WTC11 (cell line): ENCODE measurements at regions not wholly inside any gene's neighbourhood (a gene's known extent, or its start where the extent isn't known, plus 50 kb on each side); places are given as distances from the start of the nearest gene placed in this dataset.

Experiments used
- ATAC-seq: fragments of 200-7000 bp; cut with Tn5 transposase; 2 replicates; pipeline ENCODE4 v1.10.0; 2021; ENCODE audit warnings: mild to moderate bottlenecking, moderate library complexity
- CTCF ChIA-PET: fragments of 300-600 bp; sonication (Branson Sonifier 250); formaldehyde crosslinking; loops from one replicate; lab custom pipeline; 2021; ENCODE audit warnings: antibody characterized with exemption; lab: Charles Lee
- POLR2A ChIA-PET: fragments of 350-600 bp; sonication (Branson Sonifier 250); formaldehyde crosslinking; loops from one replicate; lab custom pipeline; 2021; ENCODE audit warnings: antibody characterized with exemption; lab: Charles Lee
- DNase-seq: peaks from one replicate; pipeline ENCODE4 v3.0.0; 2021; ENCODE audit warnings: low spot score
- H3K27ac Mint-ChIP-seq: 2 replicates; pipeline ENCODE4 v1.8.0; 2021; ENCODE audit warnings: mixed read lengths
- H3K27me3 Mint-ChIP-seq: 2 replicates; pipeline ENCODE4 v1.8.0; 2021; ENCODE audit warnings: low read depth, mild to moderate bottlenecking, moderate library complexity, mixed read lengths
- H3K36me3 Mint-ChIP-seq: 2 replicates; pipeline ENCODE4 v1.8.0; 2021; ENCODE audit warnings: mixed read lengths
- H3K4me1 Mint-ChIP-seq: 2 replicates; pipeline ENCODE4 v1.8.0; 2022; ENCODE audit warnings: mixed read lengths
- H3K4me3 Mint-ChIP-seq: 2 replicates; pipeline ENCODE4 v1.8.0; 2021; ENCODE audit warnings: mild to moderate bottlenecking, moderate library complexity, mixed read lengths
- H3K9me3 Mint-ChIP-seq: 2 replicates; pipeline ENCODE4 v1.8.0; 2021; ENCODE audit warnings: mixed read lengths
- ATF3 ChIP-seq: sonication (generic); formaldehyde crosslinking; conservative IDR thresholded peaks from 2 replicates; pipeline ENCODE4 v1.8.1; 2022; ENCODE audit warnings: mild to moderate bottlenecking, missing genetic modification reagents
- CREB1 ChIP-seq: sonication (generic); formaldehyde crosslinking; IDR thresholded peaks from 2 replicates; pipeline ENCODE4 v1.8.0; 2023; ENCODE audit warnings: mild to moderate bottlenecking, missing genetic modification reagents
- FOXJ3 ChIP-seq: sonication (generic); formaldehyde crosslinking; IDR thresholded peaks from 2 replicates; pipeline ENCODE4 v1.9.0; 2021; ENCODE audit warnings: missing genetic modification reagents, mild to moderate bottlenecking, borderline replicate concordance
- FOXP1 ChIP-seq: sonication (generic); formaldehyde crosslinking; IDR thresholded peaks from 2 replicates; pipeline ENCODE4 v1.8.0; 2022; ENCODE audit warnings: missing genetic modification reagents, mild to moderate bottlenecking, moderate library complexity, borderline replicate concordance
- GABPB1 ChIP-seq: sonication (generic); formaldehyde crosslinking; IDR thresholded peaks from 2 replicates; pipeline ENCODE4 v1.8.1; 2023; ENCODE audit warnings: mild to moderate bottlenecking, missing genetic modification reagents
- KAT7 ChIP-seq: sonication (generic); formaldehyde crosslinking; IDR thresholded peaks from 2 replicates; pipeline ENCODE4 v1.8.1; 2023; ENCODE audit warnings: missing genetic modification reagents, mild to moderate bottlenecking, borderline replicate concordance
- STAT6 ChIP-seq: sonication (generic); formaldehyde crosslinking; conservative IDR thresholded peaks from 2 replicates; pipeline ENCODE4 v1.8.1; 2023; ENCODE audit warnings: mild to moderate bottlenecking, low read depth, missing genetic modification reagents, moderate library complexity
- ZBTB21 ChIP-seq: sonication (generic); formaldehyde crosslinking; IDR thresholded peaks from 2 replicates; pipeline ENCODE4 v1.8.1; 2023; ENCODE audit warnings: mild to moderate bottlenecking, missing genetic modification reagents, borderline replicate concordance
- ZNF423 ChIP-seq: fragments of 250-450 bp; sonication (Bioruptor Pico); IDR thresholded peaks from 2 replicates; pipeline ENCODE4 v2.1.2; 2022; ENCODE audit warnings: mild to moderate bottlenecking, moderate library complexity
- TF ChIP-seq, protein P1 (sequence below): sonication (generic); formaldehyde crosslinking; IDR thresholded peaks from 2 replicates; pipeline ENCODE4 v1.8.1; 2023; ENCODE audit warnings: mild to moderate bottlenecking, missing genetic modification reagents
- TF ChIP-seq, protein P2 (sequence below): fragments of 250-450 bp; sonication (Bioruptor Pico); conservative IDR thresholded peaks from 2 replicates; pipeline ENCODE4 v1.9.0; 2021; ENCODE audit warnings: mild to moderate bottlenecking
- TF ChIP-seq, protein P3 (sequence below): fragments of 250-450 bp; sonication (Bioruptor Pico); IDR thresholded peaks from 2 replicates; pipeline ENCODE4 v2.1.2; 2022; ENCODE audit warnings: mild to moderate bottlenecking, moderate library complexity
- TF ChIP-seq, protein P4 (sequence below): sonication (generic); formaldehyde crosslinking; IDR thresholded peaks from 2 replicates; pipeline ENCODE4 v1.8.0; 2022; ENCODE audit warnings: mild to moderate bottlenecking, missing genetic modification reagents
- TF ChIP-seq, protein P5 (sequence below): sonication (generic); formaldehyde crosslinking; IDR thresholded peaks from 2 replicates; pipeline ENCODE4 v1.8.1; 2022; ENCODE audit warnings: low read depth, missing genetic modification reagents, borderline replicate concordance
- TF ChIP-seq, protein P6 (sequence below): fragments of 250-450 bp; sonication (Bioruptor Pico); IDR thresholded peaks from 2 replicates; pipeline ENCODE4 v1.9.0; 2021; ENCODE audit warnings: mild to moderate bottlenecking, borderline replicate concordance

GRCh38 chr5:154544646-154545045 is 66.6 kb upstream of the HAND1 start (continued):
- TF ChIP-seq, protein P1, sequence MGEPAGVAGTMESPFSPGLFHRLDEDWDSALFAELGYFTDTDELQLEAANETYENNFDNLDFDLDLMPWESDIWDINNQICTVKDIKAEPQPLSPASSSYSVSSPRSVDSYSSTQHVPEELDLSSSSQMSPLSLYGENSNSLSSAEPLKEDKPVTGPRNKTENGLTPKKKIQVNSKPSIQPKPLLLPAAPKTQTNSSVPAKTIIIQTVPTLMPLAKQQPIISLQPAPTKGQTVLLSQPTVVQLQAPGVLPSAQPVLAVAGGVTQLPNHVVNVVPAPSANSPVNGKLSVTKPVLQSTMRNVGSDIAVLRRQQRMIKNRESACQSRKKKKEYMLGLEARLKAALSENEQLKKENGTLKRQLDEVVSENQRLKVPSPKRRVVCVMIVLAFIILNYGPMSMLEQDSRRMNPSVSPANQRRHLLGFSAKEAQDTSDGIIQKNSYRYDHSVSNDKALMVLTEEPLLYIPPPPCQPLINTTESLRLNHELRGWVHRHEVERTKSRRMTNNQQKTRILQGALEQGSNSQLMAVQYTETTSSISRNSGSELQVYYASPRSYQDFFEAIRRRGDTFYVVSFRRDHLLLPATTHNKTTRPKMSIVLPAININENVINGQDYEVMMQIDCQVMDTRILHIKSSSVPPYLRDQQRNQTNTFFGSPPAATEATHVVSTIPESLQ (CRISPR knock-in tag), result no peak
- TF ChIP-seq, protein P2, sequence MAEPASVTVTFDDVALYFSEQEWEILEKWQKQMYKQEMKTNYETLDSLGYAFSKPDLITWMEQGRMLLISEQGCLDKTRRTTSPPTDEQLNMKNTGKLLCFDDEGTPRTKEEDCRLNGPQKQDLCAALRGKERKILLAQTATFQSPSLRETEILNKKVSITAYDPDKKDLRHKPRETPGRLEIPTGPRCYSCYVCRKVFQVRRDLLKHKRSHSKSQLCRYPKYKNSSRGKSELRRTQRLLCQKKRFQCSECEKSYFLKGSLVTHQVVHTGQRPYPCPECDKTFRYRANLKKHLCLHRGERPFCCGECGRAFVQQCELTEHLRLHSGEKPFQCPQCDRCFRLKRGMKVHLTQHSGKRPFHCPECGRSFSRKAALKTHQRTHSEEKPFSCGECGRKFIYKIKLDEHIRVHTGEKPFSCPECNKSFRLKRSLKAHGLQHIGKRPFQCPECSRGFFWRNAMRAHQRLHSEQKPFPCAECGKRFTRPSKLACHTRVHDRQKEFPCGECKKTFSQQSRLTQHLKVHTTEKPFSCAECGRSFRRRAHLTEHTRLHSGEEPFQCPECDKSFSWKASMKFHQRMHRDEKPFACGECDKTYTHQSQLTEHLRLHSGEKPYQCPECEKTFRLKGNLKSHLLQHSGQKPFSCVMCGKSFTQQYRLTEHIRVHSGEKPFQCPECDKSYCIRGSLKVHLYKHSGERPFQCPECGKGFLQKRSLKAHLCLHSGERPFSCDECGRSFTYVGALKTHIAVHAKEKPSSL, result no peak
- TF ChIP-seq FOXP1 (CRISPR knock-in tag) (no peak), ZNF423 (CRISPR knock-in tag) (no peak), GABPB1 (CRISPR knock-in tag) (no peak)
- TF ChIP-seq, protein P3, sequence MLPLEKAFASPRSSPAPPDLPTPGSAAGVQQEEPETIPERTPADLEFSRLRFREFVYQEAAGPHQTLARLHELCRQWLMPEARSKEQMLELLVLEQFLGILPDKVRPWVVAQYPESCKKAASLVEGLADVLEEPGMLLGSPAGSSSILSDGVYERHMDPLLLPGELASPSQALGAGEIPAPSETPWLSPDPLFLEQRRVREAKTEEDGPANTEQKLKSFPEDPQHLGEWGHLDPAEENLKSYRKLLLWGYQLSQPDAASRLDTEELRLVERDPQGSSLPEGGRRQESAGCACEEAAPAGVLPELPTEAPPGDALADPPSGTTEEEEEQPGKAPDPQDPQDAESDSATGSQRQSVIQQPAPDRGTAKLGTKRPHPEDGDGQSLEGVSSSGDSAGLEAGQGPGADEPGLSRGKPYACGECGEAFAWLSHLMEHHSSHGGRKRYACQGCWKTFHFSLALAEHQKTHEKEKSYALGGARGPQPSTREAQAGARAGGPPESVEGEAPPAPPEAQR (CRISPR knock-in tag), result no peak
- TF ChIP-seq, protein P4, sequence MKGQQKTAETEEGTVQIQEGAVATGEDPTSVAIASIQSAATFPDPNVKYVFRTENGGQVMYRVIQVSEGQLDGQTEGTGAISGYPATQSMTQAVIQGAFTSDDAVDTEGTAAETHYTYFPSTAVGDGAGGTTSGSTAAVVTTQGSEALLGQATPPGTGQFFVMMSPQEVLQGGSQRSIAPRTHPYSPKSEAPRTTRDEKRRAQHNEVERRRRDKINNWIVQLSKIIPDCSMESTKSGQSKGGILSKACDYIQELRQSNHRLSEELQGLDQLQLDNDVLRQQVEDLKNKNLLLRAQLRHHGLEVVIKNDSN (CRISPR knock-in tag), result no peak
- TF ChIP-seq, protein P5, sequence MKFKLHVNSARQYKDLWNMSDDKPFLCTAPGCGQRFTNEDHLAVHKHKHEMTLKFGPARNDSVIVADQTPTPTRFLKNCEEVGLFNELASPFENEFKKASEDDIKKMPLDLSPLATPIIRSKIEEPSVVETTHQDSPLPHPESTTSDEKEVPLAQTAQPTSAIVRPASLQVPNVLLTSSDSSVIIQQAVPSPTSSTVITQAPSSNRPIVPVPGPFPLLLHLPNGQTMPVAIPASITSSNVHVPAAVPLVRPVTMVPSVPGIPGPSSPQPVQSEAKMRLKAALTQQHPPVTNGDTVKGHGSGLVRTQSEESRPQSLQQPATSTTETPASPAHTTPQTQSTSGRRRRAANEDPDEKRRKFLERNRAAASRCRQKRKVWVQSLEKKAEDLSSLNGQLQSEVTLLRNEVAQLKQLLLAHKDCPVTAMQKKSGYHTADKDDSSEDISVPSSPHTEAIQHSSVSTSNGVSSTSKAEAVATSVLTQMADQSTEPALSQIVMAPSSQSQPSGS (CRISPR knock-in tag), result no peak

DNA sequence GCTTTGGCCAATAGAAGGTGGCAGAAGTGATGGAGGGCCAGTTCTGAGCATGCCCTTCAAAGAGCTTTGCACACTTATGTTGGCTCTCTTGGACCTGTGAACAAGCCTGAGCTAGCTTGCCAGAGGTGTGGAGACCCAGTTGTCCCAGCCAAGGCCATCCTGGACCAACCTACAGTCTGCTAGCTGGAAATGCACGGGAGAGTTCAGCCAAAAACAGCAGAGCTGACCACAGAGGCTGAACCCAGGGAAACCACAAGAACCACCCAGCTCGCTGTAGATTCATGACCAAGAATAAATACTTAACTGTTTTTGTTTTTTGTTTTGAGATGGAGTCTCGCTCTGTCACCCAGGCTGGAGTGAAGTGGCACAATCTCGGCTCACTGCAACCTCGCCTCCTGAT is 65.4 kb upstream of the HAND1 start:
- peaks cover 17% of the 10 kb centered on the region for H3K27me3 Mint-ChIP-seq
- H3K4me3 Mint-ChIP-seq, result no peak overlapping the region
- H3K4me1 Mint-ChIP-seq, result peaks cover 15% of the 10 kb centered on the region
- H3K36me3 Mint-ChIP-seq, result no peaks in the 10 kb centered on the region
- H3K9me3 Mint-ChIP-seq, result no peaks in the 10 kb centered on the region
- no peak overlapping the region for H3K27ac Mint-ChIP-seq
- no peak for TF ChIP-seq ZBTB21 (CRISPR knock-in tag)
- no peak for TF ChIP-seq STAT6 (CRISPR knock-in tag)
- POLR2A ChIA-PET, result no interaction called here
- DNase-seq (no peak), ATAC-seq (no peak)
- CTCF ChIA-PET, result interaction anchor here (1.1 to 2.6 kb wide), 2 partner anchors 22 to 75 kb away, joined by 3 to 14 read pairs; no protein-coding TSS in a partner anchor

GRCh38 chr5:154542581-154542980 is 64.6 kb upstream of the HAND1 start:
- no peak overlapping the region for H3K4me3 Mint-ChIP-seq
- DNase-seq, result no peak
- no peaks in the 10 kb centered on the region for H3K9me3 Mint-ChIP-seq
- no peak overlapping the region for H3K27ac Mint-ChIP-seq
- no peak for ATAC-seq
- ChIA-PET POLR2A (no interaction called here), CTCF (interaction anchor here (2.7 kb wide), 1 partner anchor 22 kb away, joined by 22 read pairs; no protein-coding TSS in a partner anchor)
- H3K27me3 Mint-ChIP-seq, result peaks cover 17% of the 10 kb centered on the region
- H3K36me3 Mint-ChIP-seq, result no peaks in the 10 kb centered on the region
- H3K4me1 Mint-ChIP-seq, result peaks cover 15% of the 10 kb centered on the region
- no peak for TF ChIP-seq ATF3 (CRISPR knock-in tag)
- no peak for TF ChIP-seq CREB1 (CRISPR knock-in tag)
- no peak for TF ChIP-seq KAT7 (CRISPR knock-in tag)
- TF ChIP-seq, protein P3 (CRISPR knock-in tag), result no peak
- TF ChIP-seq, protein P6, sequence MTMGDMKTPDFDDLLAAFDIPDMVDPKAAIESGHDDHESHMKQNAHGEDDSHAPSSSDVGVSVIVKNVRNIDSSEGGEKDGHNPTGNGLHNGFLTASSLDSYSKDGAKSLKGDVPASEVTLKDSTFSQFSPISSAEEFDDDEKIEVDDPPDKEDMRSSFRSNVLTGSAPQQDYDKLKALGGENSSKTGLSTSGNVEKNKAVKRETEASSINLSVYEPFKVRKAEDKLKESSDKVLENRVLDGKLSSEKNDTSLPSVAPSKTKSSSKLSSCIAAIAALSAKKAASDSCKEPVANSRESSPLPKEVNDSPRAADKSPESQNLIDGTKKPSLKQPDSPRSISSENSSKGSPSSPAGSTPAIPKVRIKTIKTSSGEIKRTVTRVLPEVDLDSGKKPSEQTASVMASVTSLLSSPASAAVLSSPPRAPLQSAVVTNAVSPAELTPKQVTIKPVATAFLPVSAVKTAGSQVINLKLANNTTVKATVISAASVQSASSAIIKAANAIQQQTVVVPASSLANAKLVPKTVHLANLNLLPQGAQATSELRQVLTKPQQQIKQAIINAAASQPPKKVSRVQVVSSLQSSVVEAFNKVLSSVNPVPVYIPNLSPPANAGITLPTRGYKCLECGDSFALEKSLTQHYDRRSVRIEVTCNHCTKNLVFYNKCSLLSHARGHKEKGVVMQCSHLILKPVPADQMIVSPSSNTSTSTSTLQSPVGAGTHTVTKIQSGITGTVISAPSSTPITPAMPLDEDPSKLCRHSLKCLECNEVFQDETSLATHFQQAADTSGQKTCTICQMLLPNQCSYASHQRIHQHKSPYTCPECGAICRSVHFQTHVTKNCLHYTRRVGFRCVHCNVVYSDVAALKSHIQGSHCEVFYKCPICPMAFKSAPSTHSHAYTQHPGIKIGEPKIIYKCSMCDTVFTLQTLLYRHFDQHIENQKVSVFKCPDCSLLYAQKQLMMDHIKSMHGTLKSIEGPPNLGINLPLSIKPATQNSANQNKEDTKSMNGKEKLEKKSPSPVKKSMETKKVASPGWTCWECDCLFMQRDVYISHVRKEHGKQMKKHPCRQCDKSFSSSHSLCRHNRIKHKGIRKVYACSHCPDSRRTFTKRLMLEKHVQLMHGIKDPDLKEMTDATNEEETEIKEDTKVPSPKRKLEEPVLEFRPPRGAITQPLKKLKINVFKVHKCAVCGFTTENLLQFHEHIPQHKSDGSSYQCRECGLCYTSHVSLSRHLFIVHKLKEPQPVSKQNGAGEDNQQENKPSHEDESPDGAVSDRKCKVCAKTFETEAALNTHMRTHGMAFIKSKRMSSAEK (CRISPR knock-in tag), result no peak
- no peak for TF ChIP-seq FOXJ3 (CRISPR knock-in tag)
